Keratinocyte (primary cell): ENCODE measurements at regions not wholly inside any gene's neighbourhood (a gene's known extent, or its start where the extent isn't known, plus 50 kb on each side); places are given as distances from the start of the nearest gene placed in this dataset.

Source experiments
- DNase-seq: peaks from one replicate; pipeline ENCODE4 v3.0.0-alpha.2; 2011; ENCODE audit warnings: low read depth, missing footprints, low spot score
- FAIRE-seq: peaks from 2 replicates; lab custom pipeline; 2011; peaks lifted over from hg19 to GRCh38; lab: Jason Lieb, UNC
- H2AFZ ChIP-seq: 2 replicates; pipeline ENCODE4 v1.6.0; 2012; ENCODE audit warnings: low read length, control low read depth, inconsistent platforms; ENCODE audit not compliant: control insufficient read depth
- H3K27ac ChIP-seq: 2 replicates; pipeline ENCODE4 v1.5.1; 2011; ENCODE audit warnings: low read length; ENCODE audit not compliant: control insufficient read depth, insufficient read depth
- H3K27me3 ChIP-seq: 3 replicates; pipeline ENCODE4 v1.6.0; 2011; ENCODE audit warnings: low read length; ENCODE audit not compliant: control insufficient read depth, insufficient read depth; ENCODE audit errors: extremely low read depth
- H3K36me3 ChIP-seq, 2 experiments: 2 replicates in 1 of 2; 3 replicates in 1 of 2; pipeline ENCODE4 v1.5.1; 2011; ENCODE audit warnings: low read length in 2 of 2, mild to moderate bottlenecking in 1 of 2; ENCODE audit not compliant: control insufficient read depth in 2 of 2, insufficient read depth in 2 of 2; ENCODE audit errors: extremely low read depth in 1 of 2
- H3K4me1 ChIP-seq: 3 replicates; pipeline ENCODE4 v1.5.1; 2011; ENCODE audit warnings: low read length; ENCODE audit not compliant: control insufficient read depth, insufficient read depth; ENCODE audit errors: extremely low read depth
- H3K4me2 ChIP-seq: 3 replicates; pipeline ENCODE4 v1.6.0; 2011; ENCODE audit warnings: low read depth, low read length; ENCODE audit not compliant: control insufficient read depth, insufficient read depth; ENCODE audit errors: extremely low read depth
- H3K4me3 ChIP-seq, 3 experiments: fragments of 200-600 bp in 1 of 3; sonication (generic) in 1 of 3; 2 replicates in 2 of 3; 3 replicates in 1 of 3; pipeline ENCODE4 v1.5.1; 2011 to 2016; ENCODE audit warnings: low read length in 3 of 3, mild to moderate bottlenecking in 3 of 3, control low read depth in 2 of 3, inconsistent platforms in 1 of 3, low read depth in 1 of 3, mixed read lengths in 1 of 3, mixed run types in 1 of 3, moderate library complexity in 1 of 3; ENCODE audit not compliant: control insufficient read depth in 2 of 3, insufficient read depth in 2 of 3; ENCODE audit errors: extremely low read depth in 1 of 3
- H3K79me2 ChIP-seq: 2 replicates; pipeline ENCODE4 v1.6.0; 2012; ENCODE audit warnings: low read length; ENCODE audit not compliant: control insufficient read depth, insufficient read depth
- H3K9ac ChIP-seq: 3 replicates; pipeline ENCODE4 v1.6.0; 2011; ENCODE audit warnings: low read length; ENCODE audit not compliant: control insufficient read depth, insufficient read depth; ENCODE audit errors: extremely low read depth
- H3K9me1 ChIP-seq: 3 replicates; pipeline ENCODE4 v1.6.0; 2011; ENCODE audit warnings: low read length; ENCODE audit not compliant: control insufficient read depth, insufficient read depth; ENCODE audit errors: extremely low read depth
- H3K9me3 ChIP-seq: 2 replicates; pipeline ENCODE4 v1.5.1; 2012; ENCODE audit warnings: low read depth, low read length; ENCODE audit not compliant: control insufficient read depth
- H4K20me1 ChIP-seq: 3 replicates; pipeline ENCODE4 v1.6.0; 2011; ENCODE audit warnings: low read length; ENCODE audit not compliant: control insufficient read depth, insufficient read depth; ENCODE audit errors: extremely low read depth
- EZH2 ChIP-seq: IDR thresholded peaks from one replicate; pipeline ENCODE4 v1.6.1; 2012; ENCODE audit warnings: inconsistent platforms, mild to moderate bottlenecking, low read length, moderate library complexity
- dilution Hi-C: fragments of 300-500 bp; cut with MboI; formaldehyde crosslinking; loops from one replicate; pipeline ENCODE4 v1.7.0; 2020; ENCODE audit warnings: low sequenced_read_pairs; ENCODE audit not compliant: extremely low pct_ligation_motif_present
- TF ChIP-seq, protein P1 (sequence below), 3 experiments: IDR thresholded peaks in 1 of 3; conservative IDR thresholded peaks in 1 of 3; optimal IDR thresholded peaks in 1 of 3; 2 replicates in 2 of 3; 3 replicates in 1 of 3; pipeline versions ENCODE3 to v1.5.1; 2011; ENCODE audit warnings: low read length in 3 of 3, mild to moderate bottlenecking in 3 of 3, moderate library complexity in 2 of 3, control low read depth in 1 of 3, inconsistent platforms in 1 of 3; ENCODE audit not compliant: insufficient read depth in 2 of 3; ENCODE audit errors: extremely low read depth in 1 of 3

- Histone ChIP-seq H3K27ac (no peak overlapping the region), H2AFZ (no peak overlapping the region), H3K9ac (no peak overlapping the region), H4K20me1 (no peaks in the 10 kb centered on the region), H3K4me3 (no peak overlapping the region), H3K79me2 (no peaks in the 10 kb centered on the region), H3K4me1 (no peaks in the 10 kb centered on the region), H3K4me2 (no peak overlapping the region), H3K9me3 (no peaks in the 10 kb centered on the region), H3K27me3 (no peaks in the 10 kb centered on the region), H3K9me1 (no peaks in the 10 kb centered on the region), H3K36me3 (no peaks in the 10 kb centered on the region)
- FAIRE-seq = no peak
- dilution Hi-C loops = no loop called here
- DNase-seq = no peak
- no peak for TF ChIP-seq EZH2
- TF ChIP-seq, protein P1, sequence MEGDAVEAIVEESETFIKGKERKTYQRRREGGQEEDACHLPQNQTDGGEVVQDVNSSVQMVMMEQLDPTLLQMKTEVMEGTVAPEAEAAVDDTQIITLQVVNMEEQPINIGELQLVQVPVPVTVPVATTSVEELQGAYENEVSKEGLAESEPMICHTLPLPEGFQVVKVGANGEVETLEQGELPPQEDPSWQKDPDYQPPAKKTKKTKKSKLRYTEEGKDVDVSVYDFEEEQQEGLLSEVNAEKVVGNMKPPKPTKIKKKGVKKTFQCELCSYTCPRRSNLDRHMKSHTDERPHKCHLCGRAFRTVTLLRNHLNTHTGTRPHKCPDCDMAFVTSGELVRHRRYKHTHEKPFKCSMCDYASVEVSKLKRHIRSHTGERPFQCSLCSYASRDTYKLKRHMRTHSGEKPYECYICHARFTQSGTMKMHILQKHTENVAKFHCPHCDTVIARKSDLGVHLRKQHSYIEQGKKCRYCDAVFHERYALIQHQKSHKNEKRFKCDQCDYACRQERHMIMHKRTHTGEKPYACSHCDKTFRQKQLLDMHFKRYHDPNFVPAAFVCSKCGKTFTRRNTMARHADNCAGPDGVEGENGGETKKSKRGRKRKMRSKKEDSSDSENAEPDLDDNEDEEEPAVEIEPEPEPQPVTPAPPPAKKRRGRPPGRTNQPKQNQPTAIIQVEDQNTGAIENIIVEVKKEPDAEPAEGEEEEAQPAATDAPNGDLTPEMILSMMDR (optimal IDR thresholded peaks at IDR 0.05 in 1 of 3, IDR thresholded peaks at IDR 0.05 in 1 of 3, conservative IDR thresholded peaks at IDR 0.05 in 1 of 3; ENCODE audit: extremely low read depth in 1 of 3, insufficient read depth in 2 of 3, low read length in 3 of 3) = no peak
Observed at GRCh38 chr12:47520029-47520428, 185.8 kb downstream of the RPAP3 start.

- TF ChIP-seq, protein P1 (optimal IDR thresholded peaks at IDR 0.05 in 1 of 3, IDR thresholded peaks at IDR 0.05 in 1 of 3, conservative IDR thresholded peaks at IDR 0.05 in 1 of 3; ENCODE audit: extremely low read depth in 1 of 3, insufficient read depth in 2 of 3, low read length in 3 of 3) = no peak
- TF ChIP-seq EZH2 = no peak
- H3K9me3 ChIP-seq = no peaks in the 10 kb centered on the region
- no peaks in the 10 kb centered on the region for H4K20me1 ChIP-seq
- H3K9ac ChIP-seq = no peak overlapping the region
- no peak overlapping the region for H3K27ac ChIP-seq
- H2AFZ ChIP-seq = no peak overlapping the region
- no peak overlapping the region for H3K4me3 ChIP-seq
- no peaks in the 10 kb centered on the region for H3K36me3 ChIP-seq
- FAIRE-seq = no peak
- no peaks in the 10 kb centered on the region for H3K79me2 ChIP-seq
- dilution Hi-C loops = no loop called here
- H3K4me2 ChIP-seq = no peak overlapping the region
- DNase-seq = no peak
- no peaks in the 10 kb centered on the region for H3K27me3 ChIP-seq
- no peaks in the 10 kb centered on the region for H3K9me1 ChIP-seq
- no peaks in the 10 kb centered on the region for H3K4me1 ChIP-seq
Observed at GRCh38 chr12:47517122-47517521, 188.7 kb downstream of the RPAP3 start.
